Dedifferentiated amniotic fluid mesenchymal stem cell (primary cell): ENCODE measurements at regions not wholly inside any gene's neighbourhood (a gene's known extent, or its start where the extent isn't known, plus 50 kb on each side); places are given as distances from the start of the nearest gene placed in this dataset.
"Not testable (repeated sequence)": the region's sequence is repeated elsewhere in the genome, so short reads cannot be mapped to it uniquely, and the experiment has no call there.

Experiments used
- DNase-seq: peaks from one replicate; pipeline ENCODE4 v3.0.0-alpha.2; 2016; ENCODE audit errors: extremely low spot score

DNA sequence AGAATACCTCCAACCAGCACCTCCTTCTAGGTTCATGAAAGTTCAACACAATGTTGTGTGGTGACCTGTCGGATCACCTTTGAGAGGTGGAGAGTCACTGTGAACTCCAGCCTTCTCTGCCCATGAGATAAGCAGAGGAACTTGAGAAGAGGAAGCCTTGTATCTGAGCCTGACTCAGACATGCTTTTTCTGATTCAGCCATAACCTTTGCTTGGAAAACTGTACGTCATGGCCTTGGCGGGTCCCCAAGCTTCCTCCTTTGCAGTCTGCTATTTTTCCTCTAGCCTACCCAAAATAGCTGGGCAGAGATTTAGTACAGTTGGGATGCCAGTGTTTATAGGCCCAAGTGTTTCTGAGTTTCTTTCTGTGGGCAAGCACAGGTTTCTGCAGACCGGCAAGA lies 274.7 kb downstream of the CETN3 start:
- peak; percentile 58 for DNase-seq

DNA sequence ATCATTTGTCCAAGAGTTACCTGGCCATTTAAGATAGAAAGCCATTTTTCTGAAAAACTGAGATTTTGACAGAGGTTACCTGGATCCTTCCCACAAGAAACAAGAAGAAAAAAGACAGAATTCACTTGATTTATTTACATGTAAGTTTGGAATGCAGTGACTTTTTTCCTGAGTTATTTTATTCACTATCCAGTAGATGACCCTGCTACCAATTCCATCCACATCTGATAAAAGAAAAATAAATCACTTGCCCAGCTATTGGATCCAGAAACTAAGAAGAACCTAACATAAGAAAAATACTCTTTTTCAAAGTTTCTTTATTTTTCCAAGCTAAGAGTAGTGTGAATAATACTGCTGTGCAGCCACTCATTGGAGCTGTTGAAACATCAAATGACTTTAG lies 275.2 kb downstream of the CETN3 start:
- no peak for DNase-seq

DNA sequence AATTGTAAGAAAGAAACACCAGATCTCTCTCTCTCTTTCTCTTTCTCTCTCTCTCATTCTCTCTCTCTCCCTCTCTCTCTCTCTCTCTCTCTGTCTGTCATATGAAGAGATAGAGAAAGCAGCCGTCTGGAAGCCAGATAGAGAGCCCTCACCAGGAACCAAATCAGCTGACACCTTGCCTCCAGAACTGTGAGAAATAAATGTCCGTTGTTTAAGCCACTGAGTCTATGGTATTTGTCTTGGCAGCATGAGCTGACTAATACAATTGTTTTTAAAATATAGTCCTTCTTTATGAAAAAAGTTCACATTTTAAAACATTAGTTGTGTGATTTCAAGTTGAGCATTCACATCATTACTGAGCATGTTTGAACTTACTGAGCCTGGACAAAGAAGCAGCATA lies 275.6 kb downstream of the CETN3 start:
- no peak for DNase-seq

DNA sequence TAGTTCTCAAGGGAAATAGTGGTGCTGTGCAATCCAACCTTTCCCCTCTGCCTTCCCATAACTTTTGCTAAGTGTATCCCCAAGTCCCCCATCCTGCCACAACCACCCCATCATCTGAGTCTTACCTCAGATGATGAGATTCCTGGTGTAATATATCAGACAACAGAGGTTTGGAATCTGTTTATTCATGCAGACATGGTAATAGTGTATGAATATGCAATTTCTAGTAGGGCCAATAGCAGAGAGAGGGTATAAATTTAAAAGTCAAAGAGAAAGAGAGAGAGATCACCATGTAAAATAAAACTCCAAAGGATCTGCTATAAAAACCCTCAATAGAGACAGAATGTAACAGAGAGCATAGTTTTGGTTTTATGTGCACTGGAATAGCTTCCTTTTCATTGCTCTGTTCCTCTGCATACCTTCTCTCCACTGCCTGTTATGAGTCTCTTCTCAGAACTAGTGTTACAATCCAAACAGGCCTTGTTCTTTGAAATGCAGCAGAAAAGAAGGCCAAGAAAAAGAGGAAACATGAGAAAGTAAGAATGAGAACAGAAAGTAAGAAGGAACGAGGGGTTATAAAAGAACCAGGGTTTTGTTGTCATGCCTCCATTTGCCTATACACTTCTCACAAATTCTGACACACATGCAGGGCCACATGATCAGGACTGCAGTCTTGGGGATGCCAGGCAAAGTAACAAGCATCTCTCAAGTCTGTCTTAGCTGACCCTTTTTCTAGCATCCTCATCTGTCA lies 278.0 kb downstream of the CETN3 start:
- DNase-seq: no peak

DNA sequence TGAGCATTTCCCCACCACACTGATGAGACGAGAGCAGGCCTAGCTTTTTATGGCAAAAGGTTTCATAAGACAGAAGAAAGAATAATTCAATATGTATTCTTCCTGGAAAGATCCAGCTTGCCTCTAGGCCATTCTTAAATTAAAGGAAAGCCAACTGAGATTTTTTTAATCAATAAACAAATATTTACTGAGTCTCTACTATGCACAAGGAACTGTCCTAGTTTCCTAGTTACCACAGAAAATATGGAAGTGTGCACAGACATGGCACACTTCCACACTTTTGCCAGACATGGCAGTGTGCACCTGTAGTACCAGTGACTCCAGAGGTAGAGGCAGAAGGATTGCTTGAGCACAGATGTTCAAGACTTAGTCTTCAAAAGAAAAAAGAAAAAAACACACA lies 281.0 kb downstream of the CETN3 start:
- DNase-seq: no peak

DNA sequence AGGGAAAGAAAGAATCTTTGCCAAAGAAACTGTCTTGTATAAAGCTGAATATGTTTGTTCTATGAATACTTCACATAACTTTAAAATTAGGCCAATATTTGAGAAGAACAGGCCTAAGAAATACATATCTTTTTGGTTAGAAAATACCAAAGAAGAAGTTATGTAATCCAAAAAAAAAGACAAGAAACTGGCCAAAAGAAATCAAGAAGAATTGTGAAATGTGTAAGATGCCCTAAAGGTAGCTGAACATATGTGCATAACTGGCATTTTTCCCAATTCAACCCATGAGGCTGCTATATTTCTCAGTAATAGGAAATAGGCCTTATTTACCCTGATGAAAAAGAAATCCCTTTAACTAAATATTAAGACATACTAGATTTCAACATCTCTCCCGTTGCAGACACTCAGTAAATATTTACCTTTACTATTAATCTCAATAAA lies 290.0 kb downstream of the CETN3 start:
- DNase-seq: peak; percentile 61

DNA sequence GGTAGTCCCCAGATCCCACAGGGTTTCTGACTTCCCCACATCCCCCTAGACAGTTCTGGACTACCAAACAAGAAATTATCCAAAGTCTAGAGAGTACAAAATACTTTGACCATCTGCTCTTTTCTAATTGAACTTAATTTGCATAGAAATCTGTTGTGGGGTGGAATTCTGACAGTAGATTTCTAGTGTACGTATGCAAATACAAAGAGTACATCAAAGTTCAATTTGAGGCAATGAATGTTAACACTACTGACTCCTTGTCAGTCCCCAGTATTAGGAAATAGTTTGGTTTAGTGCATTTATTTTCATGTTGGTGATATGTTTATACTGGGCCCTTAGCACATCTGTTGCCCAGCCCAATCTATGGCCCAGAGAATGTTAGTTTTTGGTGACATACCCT lies 292.6 kb downstream of the CETN3 start:
- no peak for DNase-seq

DNA sequence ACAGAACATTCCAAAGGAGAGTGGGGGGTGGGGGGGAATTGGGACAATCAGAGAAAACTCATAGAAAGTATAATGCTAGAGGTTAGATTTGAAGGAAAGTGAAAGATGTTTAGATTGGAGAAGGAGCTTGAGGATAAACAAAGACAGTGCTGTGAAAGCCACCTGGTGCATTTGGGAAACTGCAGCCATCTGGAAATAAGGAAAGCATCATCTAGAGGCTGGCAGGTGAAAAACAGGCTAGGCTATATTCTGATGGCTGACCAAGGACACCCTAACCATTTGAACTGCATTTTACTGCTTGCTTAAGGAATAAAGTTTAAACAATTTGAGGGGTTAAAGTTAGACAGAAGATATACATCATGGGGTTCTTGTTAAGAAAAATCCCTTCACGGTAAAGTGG lies 296.4 kb downstream of the CETN3 start:
- DNase-seq: no peak

DNA sequence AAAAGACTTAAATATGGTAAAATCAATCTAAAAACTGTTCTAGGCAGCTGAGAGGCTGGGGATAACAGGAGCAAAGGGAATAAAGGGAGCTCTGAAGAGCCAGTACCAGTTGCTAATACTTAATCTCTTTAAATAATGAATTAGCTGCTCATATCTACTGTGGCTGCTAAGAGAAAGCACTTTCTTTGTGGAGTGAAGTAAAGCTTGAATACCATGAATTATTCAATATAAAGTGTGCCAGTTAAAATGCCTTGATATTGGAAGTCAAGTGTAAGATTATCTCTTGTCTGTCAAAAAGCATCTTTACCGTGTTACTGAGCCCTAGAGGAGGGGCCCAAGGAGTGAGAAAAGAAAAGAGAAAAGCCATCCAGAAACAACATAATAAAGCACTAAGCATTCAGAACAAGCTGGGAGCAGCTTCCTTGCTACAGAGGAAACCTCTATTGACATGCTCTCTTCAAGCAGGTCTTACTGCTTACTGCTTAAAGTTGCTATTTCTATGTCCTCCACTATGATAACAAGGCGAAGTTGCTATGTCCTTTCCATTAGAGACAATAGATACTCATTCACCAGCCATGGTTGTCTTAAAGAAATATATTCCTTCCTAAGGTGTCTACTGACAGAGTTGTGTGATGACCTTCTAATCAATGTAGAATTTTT lies 297.4 kb downstream of the CETN3 start:
- DNase-seq: no peak

DNA sequence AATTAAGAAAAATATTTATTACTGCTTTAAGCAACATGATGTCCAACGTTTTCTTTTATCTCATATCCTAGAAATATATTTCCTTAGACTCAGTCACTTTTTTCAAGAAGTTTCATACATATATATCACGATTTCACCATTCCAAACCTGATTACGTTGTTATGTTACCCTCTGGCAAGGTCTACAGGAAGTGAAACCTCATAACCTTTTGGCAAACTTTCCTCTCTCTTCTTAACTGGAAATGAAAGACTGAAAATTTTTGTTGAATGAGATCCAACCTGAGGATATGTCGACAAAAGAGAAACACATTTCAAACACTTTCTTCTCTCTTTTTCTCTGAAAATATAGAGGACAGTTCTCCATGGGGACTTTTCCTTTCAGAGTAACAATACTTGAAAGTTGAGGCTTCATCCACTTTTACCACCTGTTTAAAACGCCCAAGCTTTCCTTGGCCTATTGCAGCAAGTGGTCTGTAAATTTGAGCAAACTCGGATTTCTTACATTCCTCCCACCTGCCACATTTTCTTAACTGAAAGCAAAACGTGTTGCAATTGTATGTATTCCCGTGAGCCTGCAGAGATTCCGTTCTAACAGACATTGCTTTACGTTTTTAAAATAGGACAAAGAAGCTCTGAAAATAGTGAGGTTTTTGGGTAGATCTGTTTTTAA lies 298.1 kb downstream of the CETN3 start:
- DNase-seq: peak; percentile 27

DNA sequence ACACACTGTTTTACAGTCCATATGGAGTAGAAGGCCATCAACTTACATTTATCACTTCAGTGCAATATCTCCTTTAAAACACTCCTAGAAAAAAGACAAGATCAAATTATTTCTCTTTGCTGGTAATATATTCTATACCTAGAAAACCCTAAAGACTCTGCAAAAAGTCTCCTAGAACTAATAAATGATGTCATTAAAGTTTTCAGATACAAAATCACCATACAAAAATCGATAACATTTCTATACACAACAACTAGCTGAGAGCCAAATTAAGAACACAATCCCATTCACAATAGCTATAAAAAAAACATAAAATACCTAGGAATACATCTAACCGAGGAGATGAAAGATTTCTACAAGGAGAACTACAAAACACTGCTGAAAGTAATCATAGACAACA lies 300.3 kb downstream of the CETN3 start:
- no peak for DNase-seq

DNA sequence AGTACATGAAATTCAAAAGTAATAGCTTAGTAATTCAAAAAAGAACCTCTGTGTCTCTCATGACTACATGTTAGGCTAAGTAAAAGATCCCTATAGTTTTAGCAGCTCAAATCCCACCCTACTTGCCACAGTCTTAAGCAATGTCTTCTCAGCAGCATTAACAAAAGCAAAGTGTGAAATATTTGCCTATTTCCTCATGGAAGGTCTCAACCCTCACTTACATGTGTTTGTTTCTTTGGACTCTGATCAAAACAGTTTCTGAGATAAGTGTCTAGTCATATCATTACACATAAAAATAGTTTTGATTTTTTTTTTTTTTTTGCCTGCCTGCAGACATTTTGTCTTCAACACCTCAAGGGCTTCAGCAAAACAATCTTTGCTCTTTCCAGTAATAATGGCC lies 310.5 kb downstream of the CETN3 start:
- DNase-seq: no peak

DNA sequence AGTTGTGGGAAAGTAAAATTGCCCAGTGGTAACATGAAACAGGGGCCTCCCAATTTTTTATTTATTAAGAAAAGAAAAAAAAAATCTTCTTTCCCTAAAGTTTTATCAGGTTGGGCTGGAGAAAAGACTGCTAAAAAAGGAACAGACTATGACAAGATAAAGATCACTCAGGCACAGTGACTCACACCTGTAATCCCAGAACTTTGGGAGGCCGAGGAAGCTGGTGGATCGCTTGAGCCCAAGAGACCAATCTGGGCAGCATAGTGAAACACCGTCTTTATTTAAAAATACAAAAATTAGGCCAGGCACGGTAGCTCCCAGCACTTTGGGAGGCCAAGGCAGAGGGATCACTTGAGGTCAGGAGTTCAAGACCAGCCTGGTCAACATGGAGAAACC lies 312.5 kb downstream of the CETN3 start:
- no peak for DNase-seq

DNA sequence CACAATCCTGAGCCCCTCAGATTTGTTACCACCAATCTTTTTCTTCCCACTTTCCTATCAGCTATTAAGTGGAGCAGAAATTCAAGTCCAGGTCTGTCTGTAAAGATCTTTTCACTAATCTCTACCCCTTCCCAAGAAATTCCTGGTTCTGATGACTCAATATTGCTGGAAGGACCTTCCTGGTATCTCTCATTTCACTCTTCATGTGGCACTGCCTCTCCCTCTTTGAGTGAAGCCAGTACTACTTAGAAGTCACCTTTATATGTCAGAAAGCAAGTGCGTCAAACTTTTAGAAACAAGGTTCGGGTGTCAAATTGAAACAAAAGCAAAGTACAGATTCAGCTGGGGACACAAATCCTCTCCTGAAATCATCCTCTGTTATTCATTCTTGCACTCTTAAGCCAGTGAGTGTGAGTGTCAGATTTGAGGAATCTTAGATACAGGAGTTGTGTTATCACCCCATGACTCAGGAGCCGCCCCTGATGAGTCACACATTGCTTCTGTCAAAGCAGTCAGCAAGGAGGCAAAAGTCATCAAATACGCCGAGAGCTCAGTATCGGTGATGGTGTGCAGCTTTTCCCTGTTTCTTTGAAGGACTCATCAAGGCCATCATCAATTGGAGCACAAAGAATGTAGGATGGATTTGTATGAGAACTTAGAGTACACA lies 313.0 kb downstream of the CETN3 start:
- peak; percentile 24 for DNase-seq

DNA sequence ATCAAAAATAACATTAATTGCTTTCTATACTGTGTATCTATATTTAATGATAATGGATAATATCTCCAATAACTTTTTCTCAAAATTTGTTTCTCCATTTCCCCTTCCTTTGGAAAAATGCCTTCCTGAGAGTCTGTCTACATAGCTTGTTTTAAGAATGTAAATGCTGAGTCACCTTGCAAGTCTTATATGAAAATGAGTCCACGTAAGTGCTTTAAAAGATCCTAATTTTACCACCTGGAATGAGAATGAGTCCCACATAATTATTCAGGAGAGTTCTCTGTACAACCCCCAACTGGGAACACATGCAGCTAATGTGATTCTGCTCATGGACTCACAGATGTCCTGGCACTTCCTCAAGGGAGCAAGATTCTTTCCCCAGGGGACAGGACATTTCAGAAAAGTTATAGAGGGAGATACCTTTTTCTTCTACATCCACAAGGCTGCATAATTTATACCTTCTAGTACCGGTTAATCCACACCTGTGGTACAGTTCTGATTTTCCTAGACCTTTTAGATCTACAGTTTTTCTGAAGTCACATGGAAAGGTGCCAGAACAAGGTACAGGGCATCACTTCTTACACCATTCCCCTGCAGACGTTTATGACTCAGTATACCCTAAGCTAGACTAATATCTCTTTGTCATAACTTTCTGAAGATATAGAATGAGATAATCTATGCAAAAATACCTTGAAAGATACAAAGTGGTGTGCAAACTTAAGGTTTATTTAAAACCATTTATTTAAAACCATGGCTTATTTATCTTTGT lies 314.1 kb downstream of the CETN3 start:
- no peak for DNase-seq

DNA sequence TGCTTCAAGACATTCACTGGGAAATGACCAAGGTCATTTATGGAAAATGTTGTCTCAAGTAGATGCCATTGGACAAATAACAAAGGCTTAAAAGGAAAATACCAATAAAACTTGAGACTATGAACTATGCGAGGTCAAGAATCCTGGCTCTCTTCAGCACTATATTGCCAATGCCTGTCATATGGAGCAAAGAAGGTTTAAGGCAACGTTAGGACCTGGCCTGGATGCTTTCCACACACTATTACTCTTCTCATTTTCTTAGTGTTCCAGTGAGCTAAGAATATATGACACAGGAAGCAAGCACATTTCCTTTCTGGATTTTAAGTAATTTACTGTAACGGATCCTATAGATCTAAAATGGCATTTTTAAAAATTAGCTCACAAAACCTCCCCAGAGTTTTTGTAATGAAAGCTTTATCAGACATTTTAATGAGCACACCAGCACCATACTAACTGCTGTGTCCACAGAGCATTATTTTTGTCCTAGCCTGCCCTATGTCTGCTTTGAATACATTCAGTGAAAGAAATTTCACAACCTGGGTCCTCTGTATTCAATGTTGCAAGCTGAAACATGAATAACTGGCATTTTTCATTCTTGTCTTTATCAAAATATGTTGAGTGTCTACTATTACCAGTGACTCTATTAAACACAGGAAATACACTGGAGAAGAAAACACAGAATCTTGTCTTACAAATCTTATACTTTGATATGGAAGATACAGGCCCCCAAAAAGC lies 315.6 kb downstream of the CETN3 start:
- DNase-seq: no peak

DNA sequence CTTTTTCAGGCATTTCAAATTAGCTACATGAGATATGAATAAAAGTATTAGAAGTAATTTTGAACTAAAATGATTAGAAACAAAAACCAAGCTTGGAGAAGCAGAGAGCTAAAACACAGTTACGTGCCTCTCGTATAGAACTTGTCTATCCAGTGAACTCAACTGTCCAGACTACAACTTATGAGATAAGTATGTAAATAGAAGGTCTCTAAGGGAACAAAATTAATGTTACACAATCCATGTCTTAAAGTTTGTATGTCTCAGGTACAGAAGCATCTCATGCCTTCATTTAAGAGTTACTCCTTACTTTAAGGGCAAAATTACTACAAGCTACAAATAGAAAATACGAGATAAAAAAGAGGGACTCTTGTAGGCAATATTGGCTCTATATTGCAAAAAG lies 316.8 kb downstream of the CETN3 start:
- no peak for DNase-seq

DNA sequence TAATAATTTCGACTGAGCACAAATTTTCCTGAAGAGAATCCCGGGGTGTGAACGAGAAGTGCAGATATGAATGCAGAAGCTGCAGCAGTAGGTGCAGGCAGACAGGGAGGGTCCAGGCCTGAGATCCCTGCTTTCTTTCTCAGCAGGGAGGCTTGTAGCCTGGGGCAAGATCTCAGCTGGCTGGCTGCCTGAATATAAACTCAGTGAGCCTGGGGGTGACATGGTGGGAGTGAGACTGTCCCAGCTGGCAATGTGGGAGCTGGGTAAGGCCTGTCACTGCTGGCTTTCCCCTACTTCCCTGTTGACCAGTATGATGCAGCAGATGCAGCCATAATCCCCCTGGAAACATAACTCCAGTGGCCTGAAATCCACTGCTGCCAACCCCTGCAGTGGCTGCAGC lies 325.2 kb downstream of the CETN3 start:
- DNase-seq: no peak

DNA sequence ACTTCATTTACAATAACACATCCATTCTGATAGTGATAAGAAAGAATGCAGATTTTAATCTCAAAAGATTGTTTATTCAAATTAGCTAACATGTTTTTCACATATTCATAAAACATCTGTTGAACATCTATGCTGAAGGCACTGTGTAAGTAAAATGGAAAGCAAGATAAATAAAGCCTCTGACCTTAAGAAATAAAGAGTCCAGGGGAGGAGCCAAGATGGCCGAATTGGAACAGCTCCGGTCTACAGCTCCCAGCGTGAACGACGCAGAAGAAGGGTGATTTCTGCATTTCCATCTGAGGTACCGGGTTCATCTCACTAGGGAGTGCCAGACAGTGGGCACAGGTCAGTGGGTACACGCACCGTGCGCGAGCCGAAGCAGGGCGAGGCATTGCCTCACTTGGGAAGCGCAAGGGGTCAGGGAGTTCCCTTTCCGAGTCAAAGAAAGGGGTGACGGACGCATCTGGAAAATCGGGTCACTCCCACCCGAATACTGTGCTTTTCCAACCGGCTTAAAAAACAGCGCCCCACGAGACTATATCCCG lies 336.5 kb downstream of the CETN3 start:
- not testable (repeated sequence) for DNase-seq

DNA sequence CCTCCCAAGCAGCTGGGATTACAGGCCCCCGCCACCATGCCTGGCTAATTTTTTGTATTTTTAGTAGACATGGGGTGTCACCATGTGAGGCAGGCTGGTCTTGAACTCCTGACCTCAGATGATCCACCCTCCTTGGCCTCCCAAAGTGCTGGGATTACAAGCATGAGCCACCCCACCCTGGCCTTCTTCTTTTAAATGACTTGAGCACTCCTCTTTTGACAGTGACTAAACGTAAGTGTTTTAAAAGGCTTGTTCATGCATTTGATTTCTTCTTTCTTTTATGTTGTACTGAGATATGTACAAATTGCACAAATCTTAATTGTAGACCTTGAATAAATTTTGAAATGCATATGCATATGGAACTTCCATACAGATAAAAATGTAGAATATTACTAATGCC lies 337.9 kb downstream of the CETN3 start:
- no peak for DNase-seq

DNA sequence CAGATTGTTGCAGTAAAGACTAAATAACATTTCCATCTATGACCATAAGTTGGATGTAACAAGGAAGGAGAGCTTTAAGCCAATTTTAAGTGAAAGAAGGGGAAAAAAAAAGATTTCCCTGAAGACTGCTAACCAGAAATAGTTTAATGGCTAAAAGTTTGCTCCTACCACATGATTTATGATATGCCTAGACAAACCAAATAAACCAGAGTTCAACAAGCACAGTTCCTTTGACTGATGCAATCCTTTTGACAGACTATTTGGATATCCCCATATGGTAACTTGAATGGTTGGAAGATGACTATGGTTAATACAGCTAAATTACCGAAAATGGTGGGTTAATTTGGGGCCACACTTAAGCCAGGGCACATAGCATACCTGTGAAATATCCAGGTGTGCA lies 338.5 kb downstream of the CETN3 start:
- DNase-seq: no peak
